ENCODE measurements at regions not wholly inside any gene's neighbourhood (a gene's known extent, or its start where the extent isn't known, plus 50 kb on each side); places are given as distances from the start of the nearest gene placed in this dataset.
A peak's percentile ranks its signal among the peaks of the same experiment; 100 is the strongest.

- no peak for TF ChIP-seq EZH2phosphoT487 (IDR thresholded peaks at IDR 0.05; ENCODE audit: low read depth, severe bottlenecking, unreplicated experiment)
- TF ChIP-seq CTCF (IDR thresholded peaks at IDR 0.05; ENCODE audit: poor library complexity), result no peak
- TF ChIP-seq EZH2 (IDR thresholded peaks at IDR 0.05; ENCODE audit: borderline replicate concordance), result no peak
- Histone ChIP-seq H3K9me2 (replicated peaks; ENCODE audit: insufficient read depth) (no peaks in the 10 kb centered on the region), H3K4me3 (no peak overlapping the region), H4K20me1 (ENCODE audit: insufficient read depth, poor library complexity, severe bottlenecking) (no peaks in the 10 kb centered on the region), H3K9me3 (ENCODE audit: low read depth) (no peaks in the 10 kb centered on the region), H3K36me3 (replicated peaks; ENCODE audit: insufficient read depth, low read depth) (no peaks in the 10 kb centered on the region), H3K4me2 (no peak overlapping the region), H3K79me2 (no peaks in the 10 kb centered on the region), H3K4me1 (ENCODE audit: insufficient read depth) (no peaks in the 10 kb centered on the region), H3K27me3 (no peaks in the 10 kb centered on the region), H2AFZ (no peak overlapping the region), H3K27ac (no peak overlapping the region)
- no peak for DNase-seq (ENCODE audit: low spot score)
- 80% methylated on average over 2 of the region's 2 CpGs for WGBS (ENCODE audit: low lambda C conversion rate, missing lambda C conversion rate)
Observed at GRCh38 chr2:106623456-106623855, 136.3 kb downstream of the CD8B2 start.

GRCh38 chr2:106624787-106625380, 137.7 kb downstream of the CD8B2 start:
- Histone ChIP-seq H3K9me2 (replicated peaks; ENCODE audit: insufficient read depth) (no peaks in the 10 kb centered on the region), H3K36me3 (replicated peaks; ENCODE audit: insufficient read depth, low read depth) (no peaks in the 10 kb centered on the region), H3K4me3 (no peak overlapping the region), H2AFZ (no peak overlapping the region), H3K79me2 (no peaks in the 10 kb centered on the region), H3K27me3 (no peaks in the 10 kb centered on the region), H3K9me3 (ENCODE audit: low read depth) (no peaks in the 10 kb centered on the region), H3K4me2 (no peak overlapping the region), H3K27ac (no peak overlapping the region), H4K20me1 (ENCODE audit: insufficient read depth, poor library complexity, severe bottlenecking) (no peaks in the 10 kb centered on the region), H3K4me1 (ENCODE audit: insufficient read depth) (no peaks in the 10 kb centered on the region)
- peak; percentile 13 for DNase-seq (ENCODE audit: low spot score)
- TF ChIP-seq EZH2phosphoT487 (IDR thresholded peaks at IDR 0.05; ENCODE audit: low read depth, severe bottlenecking, unreplicated experiment) (no peak), CTCF (IDR thresholded peaks at IDR 0.05; ENCODE audit: poor library complexity) (no peak), EZH2 (IDR thresholded peaks at IDR 0.05; ENCODE audit: borderline replicate concordance) (no peak)
- 85% methylated on average over 2 of the region's 2 CpGs for WGBS (ENCODE audit: low lambda C conversion rate, missing lambda C conversion rate)

- 86% methylated on average over 3 of the region's 3 CpGs for WGBS (ENCODE audit: low lambda C conversion rate, missing lambda C conversion rate)
- Histone ChIP-seq H3K4me2 (no peak overlapping the region), H3K9me2 (replicated peaks; ENCODE audit: insufficient read depth) (no peaks in the 10 kb centered on the region), H4K20me1 (ENCODE audit: insufficient read depth, poor library complexity, severe bottlenecking) (no peaks in the 10 kb centered on the region), H3K36me3 (replicated peaks; ENCODE audit: insufficient read depth, low read depth) (no peaks in the 10 kb centered on the region), H2AFZ (no peak overlapping the region), H3K9me3 (ENCODE audit: low read depth) (no peaks in the 10 kb centered on the region), H3K79me2 (no peaks in the 10 kb centered on the region), H3K4me1 (ENCODE audit: insufficient read depth) (no peaks in the 10 kb centered on the region), H3K27me3 (no peaks in the 10 kb centered on the region), H3K27ac (no peak overlapping the region), H3K4me3 (no peak overlapping the region)
- no peak for TF ChIP-seq CTCF (IDR thresholded peaks at IDR 0.05; ENCODE audit: poor library complexity)
- TF ChIP-seq EZH2phosphoT487 (IDR thresholded peaks at IDR 0.05; ENCODE audit: low read depth, severe bottlenecking, unreplicated experiment), result no peak
- no peak for TF ChIP-seq EZH2 (IDR thresholded peaks at IDR 0.05; ENCODE audit: borderline replicate concordance)
- no peak for DNase-seq (ENCODE audit: low spot score)
Observed at GRCh38 chr2:106628377-106628776, 141.2 kb downstream of the CD8B2 start.

All from hepatocyte (in vitro differentiated cells).